ENCODE measurements at regions not wholly inside any gene's neighbourhood (a gene's known extent, or its start where the extent isn't known, plus 50 kb on each side); places are given as distances from the start of the nearest gene placed in this dataset.
A peak's percentile ranks its signal among the peaks of the same experiment; 100 is the strongest.

DNA sequence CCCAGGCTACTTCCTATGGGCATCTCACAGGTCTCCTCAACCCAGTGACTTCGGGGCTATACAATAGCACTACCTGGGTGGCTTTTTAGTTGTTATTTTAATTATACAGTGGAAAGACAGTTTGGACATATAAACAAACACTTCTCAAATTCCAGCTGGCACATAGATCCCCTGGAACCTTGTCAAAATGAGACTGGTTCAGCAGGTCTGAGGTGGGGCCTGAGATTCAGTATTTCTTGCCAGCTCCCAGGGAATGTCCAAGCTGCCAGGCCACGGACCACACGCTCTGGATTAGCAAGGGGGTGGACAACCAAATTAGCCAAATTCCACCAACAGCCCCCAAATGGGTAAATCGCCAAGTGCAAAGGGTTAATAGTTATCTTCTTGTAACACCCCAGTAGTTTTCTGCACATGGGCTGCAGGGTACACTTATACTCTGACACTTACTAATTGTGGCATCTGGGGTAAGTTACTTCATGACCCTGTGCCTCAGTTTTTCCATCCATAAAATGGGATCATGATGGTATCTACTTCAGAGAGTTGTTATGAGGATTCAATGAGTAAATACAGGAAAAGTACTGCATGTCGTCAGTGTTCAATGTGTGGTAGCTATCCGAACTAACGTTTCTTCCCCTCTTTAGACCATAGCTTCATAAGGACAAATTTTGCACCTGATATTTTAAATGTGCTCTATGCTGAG is 789.4 kb upstream of the TBX3 start:
- POLR2A ChIA-PET (ENCODE audit: unreplicated experiment), result no interaction called here
- no peaks in the 10 kb centered on the region for H3F3A ChIP-seq (ENCODE audit: low read length, unreplicated experiment)

DNA sequence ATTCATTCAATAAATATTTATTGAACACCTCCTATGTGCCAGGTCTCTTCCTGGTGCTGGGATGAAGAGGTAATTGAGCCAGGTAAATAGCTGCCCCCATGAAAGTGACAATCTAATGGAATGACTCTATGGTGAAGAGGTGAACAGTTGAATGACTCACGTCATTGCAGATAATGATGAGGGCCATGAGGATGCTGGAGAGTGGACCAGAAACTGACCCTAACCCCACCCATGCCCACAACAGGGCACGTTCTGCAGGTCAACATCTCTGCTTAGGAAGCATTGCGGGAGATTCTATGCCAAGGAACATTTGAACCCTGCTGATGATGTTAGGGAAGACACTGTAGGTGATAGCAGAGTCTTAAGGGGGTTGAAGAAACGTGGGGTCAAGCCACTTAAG is 788.9 kb upstream of the TBX3 start:
- Histone ChIP-seq H3K79me2 (ENCODE audit: low read length) (no peaks in the 10 kb centered on the region), H3K9ac (ENCODE audit: low read length) (no peak overlapping the region), H3K27ac (ENCODE audit: low read length) (no peak overlapping the region), H3K4me3 (ENCODE audit: low read length) (no peak overlapping the region), H3K36me3 (ENCODE audit: low read depth, low read length) (no peaks in the 10 kb centered on the region), H3F3A (ENCODE audit: low read length, unreplicated experiment) (no peaks in the 10 kb centered on the region), H3K4me2 (ENCODE audit: low read length) (peak overlapping the region; percentile 33; the same call in 1 of the 2 replicates), H3K27me3 (ENCODE audit: low read length) (no peaks in the 10 kb centered on the region), H3K9me3 (ENCODE audit: low read length) (no peaks in the 10 kb centered on the region), H3K4me1 (ENCODE audit: insufficient read depth, low read length) (peaks cover 17% of the 10 kb centered on the region), H3K9me2 (replicated peaks; ENCODE audit: low read length) (no peaks in the 10 kb centered on the region), H4K20me1 (ENCODE audit: low read length) (no peaks in the 10 kb centered on the region), H2AFZ (ENCODE audit: low read length) (no peak overlapping the region)
- intact Hi-C loops (cut with micrococcal nuclease), result no loop called here
- ChIA-PET POLR2A (ENCODE audit: unreplicated experiment) (no interaction called here), CTCF (no interaction called here)
- TF ChIP-seq EZH2phosphoT487 (IDR thresholded peaks at IDR 0.05; ENCODE audit: borderline replicate concordance, low read length), result no peak
- TF ChIP-seq, protein P1, sequence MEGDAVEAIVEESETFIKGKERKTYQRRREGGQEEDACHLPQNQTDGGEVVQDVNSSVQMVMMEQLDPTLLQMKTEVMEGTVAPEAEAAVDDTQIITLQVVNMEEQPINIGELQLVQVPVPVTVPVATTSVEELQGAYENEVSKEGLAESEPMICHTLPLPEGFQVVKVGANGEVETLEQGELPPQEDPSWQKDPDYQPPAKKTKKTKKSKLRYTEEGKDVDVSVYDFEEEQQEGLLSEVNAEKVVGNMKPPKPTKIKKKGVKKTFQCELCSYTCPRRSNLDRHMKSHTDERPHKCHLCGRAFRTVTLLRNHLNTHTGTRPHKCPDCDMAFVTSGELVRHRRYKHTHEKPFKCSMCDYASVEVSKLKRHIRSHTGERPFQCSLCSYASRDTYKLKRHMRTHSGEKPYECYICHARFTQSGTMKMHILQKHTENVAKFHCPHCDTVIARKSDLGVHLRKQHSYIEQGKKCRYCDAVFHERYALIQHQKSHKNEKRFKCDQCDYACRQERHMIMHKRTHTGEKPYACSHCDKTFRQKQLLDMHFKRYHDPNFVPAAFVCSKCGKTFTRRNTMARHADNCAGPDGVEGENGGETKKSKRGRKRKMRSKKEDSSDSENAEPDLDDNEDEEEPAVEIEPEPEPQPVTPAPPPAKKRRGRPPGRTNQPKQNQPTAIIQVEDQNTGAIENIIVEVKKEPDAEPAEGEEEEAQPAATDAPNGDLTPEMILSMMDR (conservative IDR thresholded peaks at IDR 0.05; ENCODE audit: low read depth, low read length), result no peak
- no peak for TF ChIP-seq EZH2 (IDR thresholded peaks at IDR 0.05; ENCODE audit: low read length, unreplicated experiment)
- DNase-seq (no peak), ATAC-seq (no peak)
- no TSS peak for BruUV-seq (replicated peaks)

More for the DNA sequence above, 789.4 kb upstream of the TBX3 start:
- Histone ChIP-seq H2AFZ (ENCODE audit: low read length) (no peak overlapping the region), H3K27me3 (ENCODE audit: low read length) (no peaks in the 10 kb centered on the region), H3K36me3 (ENCODE audit: low read depth, low read length) (no peaks in the 10 kb centered on the region), H3K27ac (ENCODE audit: low read length) (no peak overlapping the region), H3K9ac (ENCODE audit: low read length) (no peak overlapping the region), H3K4me3 (ENCODE audit: low read length) (no peak overlapping the region), H3K9me2 (replicated peaks; ENCODE audit: low read length) (no peaks in the 10 kb centered on the region), H3K79me2 (ENCODE audit: low read length) (no peaks in the 10 kb centered on the region), H3K9me3 (ENCODE audit: low read length) (no peaks in the 10 kb centered on the region), H4K20me1 (ENCODE audit: low read length) (no peaks in the 10 kb centered on the region), H3K4me2 (ENCODE audit: low read length) (peak overlapping the region; percentile 33), H3K4me1 (ENCODE audit: insufficient read depth, low read length) (peaks cover 11% of the 10 kb centered on the region)
- DNase-seq, result peak; percentile 89
- ATAC-seq, result peak; percentile 74
- CTCF ChIA-PET, result no interaction called here
- no TSS peak for BruUV-seq (replicated peaks)
- TF ChIP-seq EZH2 (IDR thresholded peaks at IDR 0.05; ENCODE audit: low read length, unreplicated experiment), result no peak
- TF ChIP-seq, protein P1 (conservative IDR thresholded peaks at IDR 0.05; ENCODE audit: low read depth, low read length), result no peak
- TF ChIP-seq EZH2phosphoT487 (IDR thresholded peaks at IDR 0.05; ENCODE audit: borderline replicate concordance, low read length), result no peak
- intact Hi-C loops (cut with micrococcal nuclease), result no loop called here

DNA sequence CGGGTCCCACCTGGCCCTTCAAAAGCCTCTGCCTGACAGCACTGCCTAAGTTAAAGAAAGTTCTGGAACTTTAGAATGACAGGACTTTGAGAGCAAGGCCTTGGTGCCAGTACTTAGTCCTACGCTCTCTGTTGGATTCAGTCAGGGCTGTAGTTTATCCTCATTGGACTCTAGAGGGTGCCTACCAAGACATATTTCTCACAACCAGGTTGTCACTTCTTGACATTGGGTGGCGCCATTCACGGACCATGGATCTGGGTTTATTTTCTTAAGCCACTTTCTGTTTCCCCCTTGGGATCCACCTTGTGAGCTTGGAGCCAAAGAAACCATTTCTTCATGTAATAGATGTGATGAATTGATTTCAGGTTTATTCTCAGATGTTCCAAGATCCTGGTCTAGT is 787.0 kb upstream of the TBX3 start:
- no peak overlapping the region for H3K4me3 ChIP-seq (ENCODE audit: low read length)
- no peak for TF ChIP-seq EZH2phosphoT487 (IDR thresholded peaks at IDR 0.05; ENCODE audit: borderline replicate concordance, low read length)
- TF ChIP-seq, protein P1 (conservative IDR thresholded peaks at IDR 0.05; ENCODE audit: low read depth, low read length), result no peak
- no peak for TF ChIP-seq EZH2 (IDR thresholded peaks at IDR 0.05; ENCODE audit: low read length, unreplicated experiment)
- peaks cover 19% of the 10 kb centered on the region for H3K4me1 ChIP-seq (ENCODE audit: insufficient read depth, low read length)
- H3K4me2 ChIP-seq (ENCODE audit: low read length), result no peak overlapping the region
- no TSS peak for BruUV-seq (replicated peaks)
- no peaks in the 10 kb centered on the region for H3K27me3 ChIP-seq (ENCODE audit: low read length)
- no peaks in the 10 kb centered on the region for H3K79me2 ChIP-seq (ENCODE audit: low read length)
- H3K36me3 ChIP-seq (ENCODE audit: low read depth, low read length), result no peaks in the 10 kb centered on the region
- ATAC-seq (no peak), DNase-seq (no peak)
- H2AFZ ChIP-seq (ENCODE audit: low read length), result no peak overlapping the region
- H3K9ac ChIP-seq (ENCODE audit: low read length), result no peak overlapping the region
- POLR2A ChIA-PET (ENCODE audit: unreplicated experiment), result no interaction called here
- no peaks in the 10 kb centered on the region for H3F3A ChIP-seq (ENCODE audit: low read length, unreplicated experiment)
- no peaks in the 10 kb centered on the region for H4K20me1 ChIP-seq (ENCODE audit: low read length)
- no peak overlapping the region for H3K27ac ChIP-seq (ENCODE audit: low read length)
- no peaks in the 10 kb centered on the region for H3K9me2 ChIP-seq (replicated peaks; ENCODE audit: low read length)
- intact Hi-C loops (cut with micrococcal nuclease), result no loop called here
- H3K9me3 ChIP-seq (ENCODE audit: low read length), result no peaks in the 10 kb centered on the region
- CTCF ChIA-PET, result no interaction called here
